Coronary artery (tissue), 2 donors: ENCODE measurements at regions not wholly inside any gene's neighbourhood (a gene's known extent, or its start where the extent isn't known, plus 50 kb on each side); places are given as distances from the start of the nearest gene placed in this dataset.

Experiments used
- DNase-seq: peaks from one replicate; pipeline ENCODE4 v3.0.0-alpha.2; 2017; ENCODE audit warnings: low spot score
- H3K27ac ChIP-seq, 2 donors: fragments of 200-600 bp; sonication (generic); one replicate each; pipeline ENCODE4 v1.5.1; 2016 to 2019
- H3K4me3 ChIP-seq: fragments of 200-600 bp; sonication (generic); 2 replicates; pipeline ENCODE4 v1.5.1; 2016; ENCODE audit warnings: mild to moderate bottlenecking, moderate library complexity
- CTCF ChIP-seq: fragments of 200-600 bp; sonication (generic); IDR thresholded peaks from one replicate; pipeline ENCODE4 v1.5.1; 2019; ENCODE audit warnings: antibody characterized with exemption

GRCh38 chr13:22589880-22590279 lies 590.9 kb upstream of the SGCG start:
- TF ChIP-seq CTCF: no peak
- no peak for DNase-seq
- no peak overlapping the region for H3K27ac ChIP-seq
- no peak overlapping the region for H3K4me3 ChIP-seq

GRCh38 chr13:22592515-22592914 lies 588.3 kb upstream of the SGCG start:
- no peak for TF ChIP-seq CTCF
- H3K4me3 ChIP-seq: no peak overlapping the region
- H3K27ac ChIP-seq: no peak overlapping the region
- no peak for DNase-seq

DNA sequence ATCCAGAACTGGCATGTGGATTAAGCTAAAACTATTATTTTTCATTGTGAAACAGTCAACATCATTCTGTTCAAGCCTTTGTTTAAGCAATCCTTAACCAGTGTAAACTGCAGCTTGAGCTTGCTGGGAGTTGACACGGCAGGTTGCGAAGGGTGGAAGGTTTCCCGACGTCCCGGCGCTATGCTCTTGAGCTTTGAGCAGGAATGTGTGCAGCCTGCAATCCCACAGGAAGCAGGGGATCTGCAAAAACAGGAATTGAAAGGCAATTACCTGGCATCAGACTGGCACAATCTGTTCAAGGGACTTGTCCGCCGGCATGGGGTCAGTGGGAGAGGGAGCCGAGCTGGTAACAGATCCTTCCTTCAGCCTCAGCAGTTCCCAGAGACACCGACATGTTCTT lies 586.7 kb upstream of the SGCG start:
- Histone ChIP-seq H3K4me3 (no peak overlapping the region), H3K27ac (no peak overlapping the region)
- TF ChIP-seq CTCF: no peak
- DNase-seq: no peak

DNA sequence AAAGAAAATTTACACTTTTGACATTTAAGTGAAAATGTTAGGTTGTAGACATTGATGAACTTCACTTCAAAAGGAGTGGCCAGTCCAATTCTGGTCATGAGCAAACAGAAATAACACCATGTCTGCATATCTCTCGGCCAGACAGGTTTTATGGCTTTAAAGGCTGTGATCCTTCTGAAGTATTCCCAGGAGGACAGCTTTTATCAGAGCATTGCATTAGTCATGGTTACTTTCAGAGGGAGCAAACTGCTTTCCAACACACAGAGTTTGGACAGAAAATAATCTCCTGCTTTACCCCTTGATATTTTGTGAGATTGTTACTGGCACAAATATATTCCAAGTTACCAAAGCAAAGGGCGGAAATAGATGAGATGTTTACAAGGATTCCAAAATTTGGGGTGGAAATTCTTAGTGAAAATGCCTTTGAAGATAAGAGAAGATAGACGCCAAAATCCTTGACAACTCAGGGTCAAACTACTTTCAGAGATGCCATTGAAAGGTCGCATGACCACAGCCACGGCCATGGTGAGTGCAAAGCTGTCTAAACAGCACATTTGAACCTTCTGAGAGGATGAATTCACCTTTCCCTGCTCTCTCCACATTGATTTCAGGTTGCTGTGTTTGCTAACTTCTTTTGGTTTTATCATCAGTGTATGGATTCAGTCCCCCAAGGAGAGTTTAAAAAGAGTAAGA lies 584.5 kb upstream of the SGCG start:
- no peak for DNase-seq
- Histone ChIP-seq H3K27ac (no peak overlapping the region), H3K4me3 (no peak overlapping the region)
- no peak for TF ChIP-seq CTCF

DNA sequence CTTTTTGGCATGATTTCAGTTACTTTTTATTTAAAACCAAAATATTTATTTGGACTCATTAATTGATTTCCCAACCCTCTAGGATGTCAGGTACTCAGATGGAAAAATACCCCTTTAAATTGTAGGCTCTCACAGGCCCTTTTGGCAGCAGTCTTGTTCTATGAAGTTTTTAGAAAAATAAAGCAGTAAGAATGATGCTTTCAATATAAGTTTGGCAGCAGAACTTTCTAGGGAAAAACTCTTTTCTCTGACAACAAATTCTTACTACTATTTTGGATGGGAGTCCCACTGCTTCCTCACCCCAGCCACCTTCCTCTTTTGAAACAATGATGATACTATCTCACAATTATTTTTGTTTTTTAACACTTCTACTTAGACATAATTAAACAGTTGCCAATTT lies 581.6 kb upstream of the SGCG start:
- TF ChIP-seq CTCF: no peak
- Histone ChIP-seq H3K27ac (no peak overlapping the region), H3K4me3 (no peak overlapping the region)
- no peak for DNase-seq

- no peak for TF ChIP-seq CTCF
- no peak overlapping the region for H3K27ac ChIP-seq
- DNase-seq: no peak
- H3K4me3 ChIP-seq: no peak overlapping the region
These were observed 562.8 kb upstream of the SGCG start for GRCh38 chr13:22618002-22618401.

GRCh38 chr13:22625691-22626090 lies 555.1 kb upstream of the SGCG start:
- no peak for TF ChIP-seq CTCF
- Histone ChIP-seq H3K27ac (no peak overlapping the region), H3K4me3 (no peak overlapping the region)
- DNase-seq: no peak
